ENCODE measurements at regions not wholly inside any gene's neighbourhood (a gene's known extent, or its start where the extent isn't known, plus 50 kb on each side); places are given as distances from the start of the nearest gene placed in this dataset.

DNA sequence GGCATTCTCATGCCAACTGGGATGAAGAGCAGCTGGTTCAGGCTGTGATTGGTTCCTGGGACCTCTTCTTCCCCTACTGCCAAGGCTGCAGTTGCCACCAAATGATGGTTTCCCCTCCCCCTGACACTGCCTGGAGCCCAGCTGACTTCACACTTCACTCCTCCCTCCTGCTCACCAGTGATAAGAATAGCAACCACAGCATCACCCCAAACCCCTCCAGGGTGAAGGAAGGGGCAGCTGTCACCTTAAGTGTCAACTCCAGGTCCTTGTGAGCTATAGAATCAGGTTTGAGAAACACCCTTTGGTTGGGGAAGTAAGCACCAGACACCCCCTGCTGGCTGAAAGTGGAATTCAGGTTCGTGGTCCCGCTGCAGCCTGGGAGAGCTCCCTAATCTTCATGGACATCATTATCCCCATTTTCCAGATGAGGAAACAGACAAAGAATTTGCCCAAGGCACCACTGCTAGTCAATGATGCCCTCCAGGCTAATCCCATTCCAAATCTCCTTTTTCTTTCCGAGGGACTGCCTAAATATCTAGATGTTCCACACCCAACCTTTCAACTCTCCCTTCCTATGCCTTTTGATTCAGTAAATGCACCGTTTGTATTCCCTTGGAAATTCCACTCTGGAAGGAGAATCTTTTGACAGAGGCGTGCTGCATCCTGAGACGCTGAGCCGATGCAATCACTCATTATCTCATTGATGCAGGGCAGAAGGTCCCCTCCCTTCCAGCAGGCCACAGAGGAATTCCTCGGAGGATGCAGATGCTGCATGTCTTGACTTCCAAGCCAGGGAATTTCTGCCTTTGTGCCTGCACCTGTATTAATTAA lies 50.6 kb upstream of the UQCRFS1 start:
- DNase-seq = peak; percentile 68

DNA sequence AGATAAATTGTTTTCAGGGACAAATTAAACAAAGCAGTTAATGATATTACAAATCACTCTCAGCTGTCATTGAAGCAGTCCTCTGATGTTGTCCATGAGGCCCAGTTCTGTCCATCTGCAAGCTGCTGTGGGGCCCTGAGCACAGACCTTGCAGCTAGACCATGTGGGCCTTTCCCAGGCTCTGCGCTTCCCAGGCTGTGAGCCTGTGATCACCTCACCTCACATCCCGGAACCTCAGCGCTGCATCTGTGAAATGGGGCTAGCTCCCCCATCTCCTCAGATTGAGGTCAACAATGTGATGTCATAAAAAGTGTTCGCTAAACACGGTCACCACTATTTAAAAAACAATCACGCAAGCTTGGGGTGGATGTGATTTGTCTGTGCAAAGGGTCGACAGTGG lies 51.9 kb upstream of the UQCRFS1 start:
- no peak for DNase-seq

DNA sequence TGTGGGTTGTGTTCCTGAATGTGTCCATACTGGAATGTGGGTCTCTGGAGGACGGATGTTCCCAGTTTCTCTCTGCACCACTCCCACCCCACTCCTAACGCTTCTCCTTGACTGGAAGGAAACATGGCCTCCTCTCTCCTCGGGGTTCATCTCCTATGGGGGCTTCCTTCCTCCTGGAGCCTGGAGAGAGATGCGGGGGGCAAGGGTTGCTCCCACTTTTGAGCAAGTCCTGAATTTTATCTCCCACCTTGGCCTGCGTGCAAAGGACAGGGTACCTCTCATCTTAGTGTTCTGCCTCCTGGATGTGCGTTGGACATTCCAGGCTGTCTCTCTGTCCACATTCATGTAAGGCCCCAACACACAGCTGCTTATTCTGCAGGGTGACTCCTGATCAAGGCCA lies 52.5 kb upstream of the UQCRFS1 start:
- no peak for DNase-seq

DNA sequence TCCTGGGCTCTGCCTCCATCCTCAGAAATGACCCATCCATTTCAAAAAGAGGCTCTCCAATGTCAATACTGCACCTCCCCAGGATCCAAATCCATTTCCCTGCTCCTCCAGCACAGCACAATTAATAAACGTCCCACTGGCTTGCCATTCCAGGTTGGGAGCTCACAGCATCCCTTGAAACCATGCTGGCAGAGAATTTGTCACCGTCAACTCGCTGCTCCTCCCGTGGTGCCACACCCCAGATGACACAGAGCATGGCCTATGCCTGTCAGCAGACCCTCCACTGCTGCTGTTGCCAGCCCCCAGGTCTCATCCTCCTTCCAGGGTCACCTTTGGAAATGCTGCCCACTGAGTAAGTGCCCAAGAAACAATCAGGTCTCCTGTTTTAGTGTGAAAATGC lies 53.0 kb upstream of the UQCRFS1 start:
- DNase-seq = no peak

GRCh38 chr19:29266603-29267002 lies 53.7 kb upstream of the UQCRFS1 start:
- DNase-seq = no peak

DNA sequence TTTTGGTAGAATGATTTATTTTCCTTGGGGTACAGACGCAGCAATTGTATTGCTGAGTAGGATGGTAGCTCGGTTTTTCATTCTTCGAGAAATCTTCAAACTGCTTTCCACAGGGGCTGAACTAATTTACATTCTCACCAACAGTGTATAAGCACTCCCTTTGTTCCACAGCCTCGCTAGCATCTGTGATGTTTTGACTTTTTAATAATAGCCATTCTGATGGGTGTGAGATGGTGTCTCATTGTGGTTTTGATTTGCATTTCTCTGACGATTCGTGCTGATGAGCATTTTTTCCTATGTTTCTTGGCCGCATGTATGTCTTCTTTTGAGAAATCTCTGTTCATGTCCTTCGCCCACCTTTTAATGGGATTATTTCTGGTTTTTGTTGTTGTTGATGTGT lies 54.8 kb upstream of the UQCRFS1 start:
- no peak for DNase-seq

DNA sequence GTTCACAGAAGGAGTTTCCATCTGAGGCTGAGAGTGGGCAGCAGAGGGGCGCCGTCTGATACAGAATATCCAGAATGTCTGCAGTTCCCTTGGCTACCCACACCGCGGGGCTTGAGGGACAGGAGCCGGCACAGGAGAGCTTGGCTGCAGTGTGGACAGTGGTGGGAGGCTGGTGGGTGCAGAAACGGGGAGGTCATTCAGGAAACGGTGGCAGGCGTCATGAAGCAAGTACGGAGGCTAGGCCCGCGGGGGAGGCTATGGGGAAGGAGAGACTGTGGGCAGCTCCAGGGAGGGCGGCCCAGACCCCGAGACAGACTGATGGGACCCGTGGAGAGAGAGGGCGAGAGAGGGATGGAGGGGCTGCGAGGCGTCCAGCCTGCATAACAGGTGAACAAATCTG lies 55.2 kb upstream of the UQCRFS1 start:
- DNase-seq = no peak

DNA sequence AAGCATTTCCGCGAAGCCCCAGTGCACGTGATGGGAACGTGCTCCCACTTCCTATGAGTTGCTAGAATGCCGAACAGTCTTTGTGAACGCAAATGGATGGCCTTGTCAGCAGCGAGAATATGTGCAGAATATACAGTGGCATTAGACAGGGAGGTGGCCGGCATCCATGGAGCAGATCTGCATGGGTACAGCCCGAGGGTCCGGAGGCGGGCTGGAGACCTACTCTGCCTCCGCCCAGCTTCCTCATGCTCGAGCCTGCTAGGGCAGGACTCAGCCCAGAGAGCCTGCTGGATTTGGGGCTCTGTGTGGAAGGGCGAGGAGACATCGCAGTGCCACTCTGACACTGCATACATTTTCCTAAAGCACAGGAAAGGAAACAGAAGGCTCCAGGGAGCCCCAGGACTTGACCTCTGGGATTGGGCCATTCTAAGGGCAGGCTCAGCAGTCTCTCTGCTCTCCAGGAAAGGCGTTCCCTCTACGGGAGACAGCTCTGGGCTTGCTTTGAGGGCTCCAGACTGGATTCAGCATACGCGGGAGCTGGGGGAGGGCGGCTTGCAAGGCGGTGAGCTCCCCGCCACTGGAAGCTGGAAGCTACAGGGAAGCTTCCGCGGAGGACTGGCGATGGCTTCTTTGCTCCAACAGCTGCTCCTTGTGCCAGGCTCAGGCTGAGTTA lies 55.9 kb upstream of the UQCRFS1 start:
- no peak for DNase-seq

GRCh38 chr19:29269641-29270040 lies 56.7 kb upstream of the UQCRFS1 start:
- no peak for DNase-seq

DNA sequence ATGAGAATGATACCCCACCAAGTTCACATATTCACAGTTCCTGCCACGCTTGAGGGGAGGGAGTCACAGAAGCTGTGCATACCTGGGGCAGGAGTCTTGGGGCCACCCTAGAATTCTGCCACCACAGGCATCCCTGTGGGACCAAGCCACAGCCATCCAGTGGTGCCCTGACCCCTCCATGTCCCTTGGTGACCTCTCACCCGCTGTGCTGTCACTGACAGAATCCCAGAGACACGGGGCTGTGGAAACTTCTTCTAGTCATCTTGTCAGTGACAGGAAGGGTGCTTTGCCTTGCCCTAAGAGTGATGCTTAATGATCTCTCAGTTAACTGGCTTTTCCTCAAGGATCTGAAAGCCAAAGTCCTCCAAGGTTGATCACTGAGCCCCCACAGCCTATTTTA lies 58.4 kb upstream of the UQCRFS1 start:
- no peak for DNase-seq

- DNase-seq = no peak
These were observed 59.0 kb upstream of the UQCRFS1 start for GRCh38 chr19:29271911-29272310.

DNA sequence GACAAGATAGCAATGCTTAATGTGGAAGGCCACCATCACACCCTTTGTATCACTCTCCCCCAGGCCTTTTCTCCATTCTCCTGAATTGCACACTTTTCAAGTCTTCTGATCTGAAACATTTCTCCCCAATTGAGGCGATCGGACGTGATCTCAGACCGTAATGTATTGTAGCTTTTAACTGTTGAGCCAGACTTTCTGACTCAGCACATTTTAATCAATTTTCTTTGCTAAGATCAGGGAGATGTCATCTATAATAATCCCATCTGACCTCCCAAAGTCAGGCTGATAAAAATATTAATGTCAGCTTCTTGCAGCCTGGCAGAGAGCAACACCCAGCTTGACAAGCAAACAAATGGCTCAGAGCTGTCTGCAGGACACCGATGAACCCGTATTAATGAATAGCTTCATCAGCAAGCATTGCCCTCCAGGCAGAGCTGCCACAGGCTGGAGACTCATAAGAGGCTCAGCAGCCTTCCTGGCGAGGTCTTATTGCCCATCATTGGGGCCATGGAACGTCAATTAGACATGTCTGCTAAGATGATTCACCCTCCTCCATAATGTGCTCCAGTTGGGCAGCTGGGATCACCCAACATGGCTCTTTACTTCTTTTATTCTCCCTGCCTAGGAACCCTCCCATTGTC lies 60.2 kb upstream of the UQCRFS1 start:
- no peak for DNase-seq

DNA sequence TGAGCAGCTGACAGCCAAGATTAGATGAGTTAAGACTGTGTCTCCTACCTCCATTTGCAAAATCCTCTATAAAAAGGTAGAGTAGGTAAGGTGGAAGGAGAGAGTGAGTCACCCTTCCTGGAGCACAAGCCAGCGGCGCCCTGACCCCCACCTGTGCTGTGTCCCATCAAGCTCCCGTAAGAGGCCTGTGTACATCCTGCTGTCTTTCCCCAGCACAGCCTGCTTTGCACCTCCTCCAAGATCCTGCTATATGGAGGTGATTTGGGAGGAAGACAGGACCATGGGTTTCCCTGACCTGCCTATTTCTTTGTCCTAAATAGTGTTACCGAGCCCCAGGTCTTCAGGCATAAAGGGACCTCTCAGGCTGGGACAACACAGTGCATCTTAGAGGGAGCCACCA lies 62.3 kb upstream of the UQCRFS1 start:
- no peak for DNase-seq

DNA sequence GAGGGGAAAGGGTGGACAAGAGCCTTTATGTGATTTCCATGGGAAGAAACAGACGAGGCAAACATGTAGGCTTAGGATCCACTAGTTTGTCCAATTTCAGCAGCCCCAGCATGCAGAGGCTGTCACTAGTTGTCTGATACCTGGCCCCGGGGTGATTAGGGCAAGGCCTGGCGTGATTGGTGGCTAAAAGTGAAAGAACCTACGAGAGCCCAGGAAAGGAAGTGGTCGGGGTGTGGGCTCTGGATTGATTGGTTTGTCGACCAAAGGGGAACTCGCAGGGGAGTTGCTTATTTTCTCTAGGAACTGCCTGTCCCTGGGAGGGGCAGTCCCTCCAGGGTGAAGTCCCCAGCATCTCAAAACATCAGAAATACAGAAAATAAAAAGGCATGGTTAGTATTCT lies 64.2 kb upstream of the UQCRFS1 start:
- peak; percentile 59 for DNase-seq

DNA sequence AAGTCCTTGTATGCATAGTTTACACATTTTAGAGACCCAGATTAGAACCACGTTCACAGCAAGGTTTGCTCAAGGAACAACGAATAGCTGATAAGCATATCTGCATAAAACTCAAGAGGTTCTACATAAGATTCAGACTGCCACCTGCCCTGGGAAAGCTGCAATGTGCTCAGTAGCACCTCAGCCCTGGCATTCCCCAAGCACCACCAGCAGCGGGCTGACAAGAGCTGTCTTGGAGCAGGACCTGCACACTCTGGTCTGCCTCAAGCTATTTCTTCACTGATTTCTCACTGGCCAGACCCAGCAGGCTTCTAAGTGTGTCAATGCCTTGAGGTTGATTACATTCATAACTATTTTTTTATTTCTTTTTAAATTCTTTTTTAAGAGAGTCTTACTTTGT lies 65.8 kb upstream of the UQCRFS1 start:
- no peak for DNase-seq

GRCh38 chr19:29283366-29283765 lies 70.4 kb upstream of the UQCRFS1 start:
- DNase-seq = no peak

- DNase-seq = no peak
These were observed 72.3 kb upstream of the UQCRFS1 start for GRCh38 chr19:29285187-29285687.

GRCh38 chr19:29285878-29286277 lies 72.9 kb upstream of the UQCRFS1 start:
- no peak for DNase-seq

DNA sequence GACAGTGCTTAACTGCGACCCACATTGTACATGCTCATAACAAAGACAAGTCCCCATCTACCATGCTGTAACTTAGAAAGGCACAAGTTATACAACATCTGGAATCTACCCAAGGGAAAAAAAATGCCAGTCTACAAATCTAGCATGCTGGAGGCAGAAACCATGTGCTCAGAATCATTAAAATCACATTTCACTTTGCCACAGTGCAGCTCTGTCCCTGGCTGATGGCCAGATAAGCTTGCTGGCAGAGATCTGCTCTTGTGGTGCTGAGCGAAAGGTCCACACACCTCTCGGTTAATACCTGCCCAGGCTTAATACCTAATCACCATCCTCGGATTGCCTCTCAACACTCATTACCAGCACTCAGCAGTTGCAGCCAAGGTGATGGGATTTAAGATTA lies 74.1 kb upstream of the UQCRFS1 start:
- no peak for DNase-seq

GRCh38 chr19:29288256-29288655 lies 75.3 kb upstream of the UQCRFS1 start:
- no peak for DNase-seq

GRCh38 chr19:29289020-29289419 lies 76.1 kb upstream of the UQCRFS1 start:
- DNase-seq = no peak

GRCh38 chr19:29290853-29291252 lies 77.9 kb upstream of the UQCRFS1 start:
- no peak for DNase-seq

DNA sequence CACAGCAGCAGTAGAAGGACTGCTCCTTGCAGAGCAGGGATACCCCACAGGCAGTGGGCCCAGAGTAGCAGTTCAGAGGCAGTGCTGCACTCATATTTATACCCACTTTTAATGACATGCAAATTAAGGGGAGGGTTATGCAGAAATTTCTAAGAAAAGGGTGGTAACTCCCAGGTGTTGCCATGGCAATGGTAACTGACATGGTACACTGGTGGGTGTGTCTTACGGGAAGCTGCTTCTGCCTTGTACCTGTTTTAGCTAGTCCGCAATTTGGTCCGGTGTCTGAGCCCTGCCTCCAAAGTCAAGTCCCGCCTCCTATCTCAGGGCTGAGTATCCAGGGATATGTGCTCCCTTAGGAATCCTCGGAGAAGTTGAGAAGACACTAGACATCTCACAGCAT lies 79.2 kb upstream of the UQCRFS1 start:
- DNase-seq = no peak

GRCh38 chr19:29292562-29292961 lies 79.6 kb upstream of the UQCRFS1 start:
- no peak for DNase-seq
